H1 (cell line): ENCODE measurements at regions not wholly inside any gene's neighbourhood (a gene's known extent, or its start where the extent isn't known, plus 50 kb on each side); places are given as distances from the start of the nearest gene placed in this dataset.

Source experiments
- EZH2 ChIP-seq: fragments of 200-600 bp; sonication (generic); IDR thresholded peaks from 2 replicates; pipeline ENCODE4 v1.7.1; 2012; ENCODE audit warnings: low read depth, mild to moderate bottlenecking, moderate library complexity, low read length, inconsistent platforms; ENCODE audit not compliant: severe bottlenecking
- GABPA ChIP-seq: IDR thresholded peaks from 2 replicates; pipeline ENCODE4 v1.6.1; 2011; ENCODE audit warnings: mild to moderate bottlenecking, low read length, moderate library complexity, borderline replicate concordance; ENCODE audit not compliant: insufficient read depth
- JUND ChIP-seq: IDR thresholded peaks from 2 replicates; pipeline ENCODE4 v1.6.1; 2011; ENCODE audit warnings: mild to moderate bottlenecking, improper control_type of control experiment, low read length
- POLR2AphosphoS5 ChIP-seq: IDR thresholded peaks from 2 replicates; pipeline ENCODE4 v1.6.1; 2011; ENCODE audit warnings: low read depth, low read length
- RFX5 ChIP-seq: IDR thresholded peaks from 2 replicates; pipeline ENCODE4 v1.6.1; 2011; ENCODE audit warnings: low read depth, low read length, improper control_type of control experiment, borderline replicate concordance
- TAF1 ChIP-seq: IDR thresholded peaks from 2 replicates; pipeline ENCODE4 v1.6.1; 2011; ENCODE audit warnings: mild to moderate bottlenecking, low read depth, low read length
- TBP ChIP-seq: IDR thresholded peaks from 2 replicates; pipeline ENCODE4 v1.6.1; 2011; ENCODE audit warnings: low read depth, low read length, improper control_type of control experiment
- TF ChIP-seq, protein P1 (sequence below), 3 experiments: IDR thresholded peaks; 1 replicate in 2 of 3; 2 replicates in 1 of 3; pipeline versions ENCODE4 v1.5.1 to v1.6.1; 2011; ENCODE audit warnings: low read length in 3 of 3, mild to moderate bottlenecking in 3 of 3, inconsistent platforms in 2 of 3, low read depth in 1 of 3, moderate library complexity in 1 of 3; ENCODE audit not compliant: insufficient read depth in 1 of 3; ENCODE audit errors: control extremely low read depth in 1 of 3

GRCh38 chr11:15885854-15886253 is 470.5 kb downstream of the SOX6 start:
- TF ChIP-seq, protein P1, sequence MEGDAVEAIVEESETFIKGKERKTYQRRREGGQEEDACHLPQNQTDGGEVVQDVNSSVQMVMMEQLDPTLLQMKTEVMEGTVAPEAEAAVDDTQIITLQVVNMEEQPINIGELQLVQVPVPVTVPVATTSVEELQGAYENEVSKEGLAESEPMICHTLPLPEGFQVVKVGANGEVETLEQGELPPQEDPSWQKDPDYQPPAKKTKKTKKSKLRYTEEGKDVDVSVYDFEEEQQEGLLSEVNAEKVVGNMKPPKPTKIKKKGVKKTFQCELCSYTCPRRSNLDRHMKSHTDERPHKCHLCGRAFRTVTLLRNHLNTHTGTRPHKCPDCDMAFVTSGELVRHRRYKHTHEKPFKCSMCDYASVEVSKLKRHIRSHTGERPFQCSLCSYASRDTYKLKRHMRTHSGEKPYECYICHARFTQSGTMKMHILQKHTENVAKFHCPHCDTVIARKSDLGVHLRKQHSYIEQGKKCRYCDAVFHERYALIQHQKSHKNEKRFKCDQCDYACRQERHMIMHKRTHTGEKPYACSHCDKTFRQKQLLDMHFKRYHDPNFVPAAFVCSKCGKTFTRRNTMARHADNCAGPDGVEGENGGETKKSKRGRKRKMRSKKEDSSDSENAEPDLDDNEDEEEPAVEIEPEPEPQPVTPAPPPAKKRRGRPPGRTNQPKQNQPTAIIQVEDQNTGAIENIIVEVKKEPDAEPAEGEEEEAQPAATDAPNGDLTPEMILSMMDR (IDR thresholded peaks at IDR 0.05; ENCODE audit: control extremely low read depth in 1 of 3, insufficient read depth in 1 of 3, low read depth in 1 of 3, low read length in 3 of 3) = no peak
- TF ChIP-seq TBP (no peak), EZH2 (no peak), GABPA (no peak), RFX5 (no peak), TAF1 (no peak), POLR2AphosphoS5 (no peak), JUND (no peak)
